CD14-positive monocyte (primary cell): ENCODE measurements at regions not wholly inside any gene's neighbourhood (a gene's known extent, or its start where the extent isn't known, plus 50 kb on each side); places are given as distances from the start of the nearest gene placed in this dataset.

Experiments
- DNase-seq, 3 donors: peaks; one replicate each; pipeline ENCODE4 v3.0.0-alpha.2; 2011 to 2022
- H2AFZ ChIP-seq: 2 replicates; pipeline ENCODE4 v1.6.0; 2012; ENCODE audit warnings: mild to moderate bottlenecking, low read depth, low read length, inconsistent platforms; ENCODE audit not compliant: insufficient read depth, poor library complexity, severe bottlenecking
- H3K27ac ChIP-seq, 2 donors: 1 replicate in 1 of 2; 2 replicates in 1 of 2; pipeline ENCODE4 v1.5.1; 2012 to 2013; ENCODE audit warnings: low read length in 2 of 2, control low read depth in 1 of 2, inconsistent platforms in 1 of 2, low read depth in 1 of 2, mild to moderate bottlenecking in 1 of 2
- H3K27me3 ChIP-seq, 2 donors: one replicate each; pipeline versions ENCODE4 v1.6.0 to v1.6.1; 2011 to 2013; ENCODE audit warnings: low read length in 2 of 2; ENCODE audit not compliant: control insufficient read depth in 2 of 2, insufficient read depth in 2 of 2
- H3K36me3 ChIP-seq, 2 donors: replicated peaks in 1 of 2; 1 replicate in 1 of 2; 2 replicates in 1 of 2; pipeline versions ENCODE4 v1.5.1 to v1.6.1; 2012 to 2013; ENCODE audit warnings: low read length in 2 of 2, control low read depth in 1 of 2, inconsistent platforms in 1 of 2, mild to moderate bottlenecking in 1 of 2; ENCODE audit not compliant: insufficient read depth in 2 of 2, control insufficient read depth in 1 of 2
- H3K4me1 ChIP-seq, 2 donors: 1 replicate in 1 of 2; 2 replicates in 1 of 2; pipeline versions ENCODE4 v1.5.1 to v1.6.1; 2012 to 2013; ENCODE audit warnings: low read length in 2 of 2, control low read depth in 1 of 2, inconsistent platforms in 1 of 2, mild to moderate bottlenecking in 1 of 2, moderate library complexity in 1 of 2; ENCODE audit not compliant: insufficient read depth in 2 of 2, control insufficient read depth in 1 of 2
- H3K4me2 ChIP-seq: replicated peaks from 2 replicates; pipeline ENCODE3; 2012; ENCODE audit warnings: low read length, moderate library complexity, mild to moderate bottlenecking; ENCODE audit not compliant: poor library complexity, severe bottlenecking; ENCODE audit errors: extremely low read depth
- H3K4me3 ChIP-seq, 3 experiments: fragments of 200-600 bp in 1 of 3; sonication (generic) in 1 of 3; replicated peaks in 1 of 3; 1 replicate in 2 of 3; 2 replicates in 1 of 3; pipeline ENCODE4 v1.5.1; 2011 to 2013; ENCODE audit warnings: low read length in 3 of 3, mild to moderate bottlenecking in 3 of 3, control low read depth in 2 of 3, low read depth in 2 of 3, inconsistent platforms in 1 of 3, moderate library complexity in 1 of 3
- H3K79me2 ChIP-seq: 2 replicates; pipeline ENCODE4 v1.6.0; 2012; ENCODE audit warnings: mild to moderate bottlenecking, control low read depth, inconsistent platforms, low read length, moderate library complexity; ENCODE audit not compliant: insufficient read depth
- H3K9ac ChIP-seq: 2 replicates; pipeline ENCODE4 v1.6.0; 2017; ENCODE audit warnings: low read length, mild to moderate bottlenecking; ENCODE audit not compliant: insufficient read depth, poor library complexity, severe bottlenecking
- H3K9me3 ChIP-seq, 2 donors: replicated peaks in 1 of 2; 1 replicate in 1 of 2; 2 replicates in 1 of 2; pipeline versions ENCODE4 v1.5.1 to v1.6.1; 2012 to 2013; ENCODE audit warnings: low read length in 2 of 2, control low read depth in 1 of 2; ENCODE audit not compliant: control insufficient read depth in 1 of 2, insufficient read depth in 1 of 2
- H4K20me1 ChIP-seq: 2 replicates; pipeline ENCODE4 v1.6.0; 2012; ENCODE audit warnings: mild to moderate bottlenecking, low read length, control low read depth, moderate library complexity; ENCODE audit not compliant: insufficient read depth
- H3K27ac Mint-ChIP-seq, 7 donors: one replicate each; pipeline ENCODE4 v1.8.0; 2020; ENCODE audit warnings: mild to moderate bottlenecking in 7 of 7, mixed read lengths in 7 of 7, moderate library complexity in 6 of 7, inconsistent platforms in 2 of 7
- H3K27me3 Mint-ChIP-seq, 3 donors: one replicate each; pipeline ENCODE4 v1.8.0; 2021 to 2022; ENCODE audit warnings: low read depth in 3 of 3, mild to moderate bottlenecking in 3 of 3, mixed read lengths in 3 of 3, moderate library complexity in 3 of 3, inconsistent platforms in 1 of 3
- H3K36me3 Mint-ChIP-seq, 2 donors: one replicate each; pipeline ENCODE4 v1.8.0; 2020; ENCODE audit warnings: mixed read lengths in 2 of 2, inconsistent platforms in 1 of 2, mild to moderate bottlenecking in 1 of 2
- H3K4me1 Mint-ChIP-seq: one replicate; pipeline ENCODE4 v1.8.0; 2020; ENCODE audit warnings: mild to moderate bottlenecking, mixed read lengths
- H3K4me3 Mint-ChIP-seq, 2 donors: one replicate each; pipeline ENCODE4 v1.8.0; 2020; ENCODE audit warnings: mild to moderate bottlenecking in 2 of 2, mixed read lengths in 2 of 2, moderate library complexity in 1 of 2
- H3K9me3 Mint-ChIP-seq, 7 donors: one replicate each; pipeline ENCODE4 v1.8.0; 2020 to 2022; ENCODE audit warnings: mixed read lengths in 7 of 7, mild to moderate bottlenecking in 6 of 7, moderate library complexity in 6 of 7, inconsistent platforms in 2 of 7
- WGBS: methylation state at CpG from one replicate; pipeline ENCODE4 v1.1.5; 2013; ENCODE audit warnings: missing lambda C conversion rate; ENCODE audit not compliant: insufficient coverage; 5-methylcytosine and 5-hydroxymethylcytosine counted together
- intact Hi-C, 2 donors: fragments of 100-400 bp; cut with micrococcal nuclease; formaldehyde crosslinking; loops; one replicate each; pipeline versions ENCODE4 v1.15.0 to v1.15.1; 2023
- TF ChIP-seq, protein P1 (sequence below): fragments of 200-600 bp; IDR thresholded peaks from one replicate; pipeline ENCODE4 v1.8.0; 2022; ENCODE audit warnings: antibody characterized with exemption, mild to moderate bottlenecking

DNA sequence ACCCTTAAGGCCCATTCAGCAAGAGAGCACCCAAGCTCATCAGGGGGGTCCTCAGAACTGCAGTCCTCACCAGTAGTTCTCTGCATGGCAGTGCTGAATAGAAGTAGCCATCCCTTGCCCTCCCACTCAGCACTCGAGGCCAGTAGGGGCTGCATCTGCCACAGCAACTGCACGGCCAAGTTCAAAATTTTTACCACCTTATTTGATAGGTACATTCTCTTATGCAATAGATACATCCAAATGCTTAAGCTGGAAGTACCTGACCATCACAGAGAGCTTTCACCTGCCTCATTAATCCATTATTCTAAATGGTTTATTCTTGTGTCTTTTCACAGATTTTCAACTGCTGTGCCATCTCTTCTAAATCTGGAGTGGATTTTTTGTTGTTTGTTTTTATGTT, 1307.4 kb downstream of the SLITRK5 start:
- H3K79me2 ChIP-seq, result no peaks in the 10 kb centered on the region
- Mint-ChIP-seq H3K36me3 (no peaks in the 10 kb centered on the region), H3K27me3 (no peaks in the 10 kb centered on the region), H3K27ac (no peak overlapping the region), H3K9me3 (peaks cover 0 to 2% (median 0%) of the 10 kb centered on the region in 7 donors), H3K4me3 (no peak overlapping the region), H3K4me1 (no peaks in the 10 kb centered on the region)
- no peak overlapping the region for H2AFZ ChIP-seq
- no peak overlapping the region for H3K9ac ChIP-seq
- no peaks in the 10 kb centered on the region for H3K9me3 ChIP-seq
- H3K4me3 ChIP-seq, result no peak overlapping the region
- WGBS, result 57% methylated on average over 1 of the region's 2 CpGs
- H4K20me1 ChIP-seq, result no peaks in the 10 kb centered on the region
- H3K4me1 ChIP-seq, result no peaks in the 10 kb centered on the region
- no peak overlapping the region for H3K27ac ChIP-seq
- no peaks in the 10 kb centered on the region for H3K36me3 ChIP-seq
- TF ChIP-seq, protein P1, sequence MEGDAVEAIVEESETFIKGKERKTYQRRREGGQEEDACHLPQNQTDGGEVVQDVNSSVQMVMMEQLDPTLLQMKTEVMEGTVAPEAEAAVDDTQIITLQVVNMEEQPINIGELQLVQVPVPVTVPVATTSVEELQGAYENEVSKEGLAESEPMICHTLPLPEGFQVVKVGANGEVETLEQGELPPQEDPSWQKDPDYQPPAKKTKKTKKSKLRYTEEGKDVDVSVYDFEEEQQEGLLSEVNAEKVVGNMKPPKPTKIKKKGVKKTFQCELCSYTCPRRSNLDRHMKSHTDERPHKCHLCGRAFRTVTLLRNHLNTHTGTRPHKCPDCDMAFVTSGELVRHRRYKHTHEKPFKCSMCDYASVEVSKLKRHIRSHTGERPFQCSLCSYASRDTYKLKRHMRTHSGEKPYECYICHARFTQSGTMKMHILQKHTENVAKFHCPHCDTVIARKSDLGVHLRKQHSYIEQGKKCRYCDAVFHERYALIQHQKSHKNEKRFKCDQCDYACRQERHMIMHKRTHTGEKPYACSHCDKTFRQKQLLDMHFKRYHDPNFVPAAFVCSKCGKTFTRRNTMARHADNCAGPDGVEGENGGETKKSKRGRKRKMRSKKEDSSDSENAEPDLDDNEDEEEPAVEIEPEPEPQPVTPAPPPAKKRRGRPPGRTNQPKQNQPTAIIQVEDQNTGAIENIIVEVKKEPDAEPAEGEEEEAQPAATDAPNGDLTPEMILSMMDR, result no peak
- DNase-seq, result no peak
- intact Hi-C loops, result no loop called here
- no peaks in the 10 kb centered on the region for H3K27me3 ChIP-seq
- H3K4me2 ChIP-seq, result no peak overlapping the region

GRCh38 chr13:88979465-88980175, 1308.4 kb downstream of the SLITRK5 start:
- Histone ChIP-seq H3K9me3 (no peaks in the 10 kb centered on the region), H3K4me3 (no peak overlapping the region), H3K9ac (no peak overlapping the region), H3K27me3 (no peaks in the 10 kb centered on the region), H2AFZ (no peak overlapping the region), H3K4me2 (no peak overlapping the region), H3K36me3 (no peaks in the 10 kb centered on the region), H3K4me1 (no peaks in the 10 kb centered on the region), H3K79me2 (no peaks in the 10 kb centered on the region), H3K27ac (no peak overlapping the region), H4K20me1 (no peaks in the 10 kb centered on the region)
- Mint-ChIP-seq H3K36me3 (no peaks in the 10 kb centered on the region), H3K4me3 (no peak overlapping the region), H3K27ac (no peak overlapping the region), H3K27me3 (no peaks in the 10 kb centered on the region), H3K4me1 (no peaks in the 10 kb centered on the region), H3K9me3 (peaks cover 0 to 5% (median 0%) of the 10 kb centered on the region in 7 donors)
- intact Hi-C loops, result no loop called here
- TF ChIP-seq, protein P1, result no peak
- DNase-seq, result no peak
- no CpG with 5 or more reads among the region's 7 CpGs for WGBS
